HL-60 (cell line): ENCODE measurements at regions not wholly inside any gene's neighbourhood (a gene's known extent, or its start where the extent isn't known, plus 50 kb on each side); places are given as distances from the start of the nearest gene placed in this dataset.
"Not testable (repeated sequence)": the region's sequence is repeated elsewhere in the genome, so short reads cannot be mapped to it uniquely, and the experiment has no call there.

Source experiments
- DNase-seq, 2 experiments: peaks; one replicate each; pipeline ENCODE4 v3.0.0-alpha.2; 2010 to 2020; ENCODE audit warnings: low read depth in 1 of 2, low spot score in 1 of 2
- H3K27ac ChIP-seq: fragments of 250-450 bp; sonication (Bioruptor Pico); replicated peaks from 2 replicates; pipeline ENCODE4 v1.5.1; 2020; ENCODE audit warnings: mild to moderate bottlenecking, moderate library complexity
- H3K27me3 ChIP-seq: fragments of 250-450 bp; sonication (Bioruptor Pico); 2 replicates; pipeline ENCODE4 v1.5.1; 2021; ENCODE audit warnings: mild to moderate bottlenecking, moderate library complexity; ENCODE audit not compliant: insufficient read depth, poor library complexity, severe bottlenecking
- H3K4me3 ChIP-seq: replicated peaks from 2 replicates; pipeline ENCODE4 v1.5.1; 2011; ENCODE audit warnings: mild to moderate bottlenecking, control low read depth, low read length; ENCODE audit not compliant: insufficient read depth
- GABPA ChIP-seq: IDR thresholded peaks from 2 replicates; pipeline ENCODE4 v1.6.1; 2012; ENCODE audit warnings: low read depth
- POLR2AphosphoS5 ChIP-seq: IDR thresholded peaks from 2 replicates; pipeline ENCODE4 v1.6.1; 2012; ENCODE audit warnings: low read depth
- SPI1 ChIP-seq: IDR thresholded peaks from 2 replicates; pipeline ENCODE4 v1.6.1; 2012; ENCODE audit warnings: low read depth, mild to moderate bottlenecking, borderline replicate concordance
- TF ChIP-seq, protein P1 (sequence below): IDR thresholded peaks from 2 replicates; pipeline ENCODE4 v1.6.1; 2012; ENCODE audit warnings: low read depth; ENCODE audit not compliant: insufficient replicate concordance
- TF ChIP-seq, protein P2 (sequence below): IDR thresholded peaks from one replicate; pipeline ENCODE4 v1.5.1; 2011; ENCODE audit warnings: low read length, control low read depth, inconsistent platforms; ENCODE audit not compliant: insufficient read depth

DNA sequence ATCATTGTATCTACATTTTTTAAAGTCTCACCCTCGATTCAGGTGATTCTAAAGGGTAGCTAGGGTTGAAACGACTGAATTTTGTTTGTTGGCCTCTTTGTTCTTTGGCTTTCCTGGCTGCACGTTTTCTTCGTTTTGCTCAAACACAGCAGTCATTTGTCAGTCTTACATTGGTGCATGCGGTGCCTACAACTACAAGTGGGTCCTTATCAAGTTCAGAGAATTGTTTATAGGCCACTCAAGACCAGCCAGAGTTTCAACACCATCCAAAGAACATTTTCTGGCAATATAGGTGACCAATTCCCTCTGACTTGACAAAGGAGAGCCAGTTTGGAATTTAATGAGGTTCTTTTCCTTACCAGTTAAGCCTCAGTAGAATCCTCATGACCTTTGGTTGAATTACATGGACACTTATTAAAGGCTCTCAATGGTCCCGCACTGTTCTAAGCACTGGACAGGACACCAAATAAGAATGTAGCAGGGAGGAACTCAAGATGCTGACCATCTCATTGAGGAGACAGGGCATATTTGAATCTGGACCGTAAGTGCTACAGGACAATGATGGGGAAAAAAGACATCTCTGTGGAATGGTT lies 119.0 kb upstream of the DMRT1 start:
- DNase-seq, result no peak
- no peak overlapping the region for H3K4me3 ChIP-seq
- no peaks in the 10 kb centered on the region for H3K27me3 ChIP-seq
- TF ChIP-seq, protein P1, sequence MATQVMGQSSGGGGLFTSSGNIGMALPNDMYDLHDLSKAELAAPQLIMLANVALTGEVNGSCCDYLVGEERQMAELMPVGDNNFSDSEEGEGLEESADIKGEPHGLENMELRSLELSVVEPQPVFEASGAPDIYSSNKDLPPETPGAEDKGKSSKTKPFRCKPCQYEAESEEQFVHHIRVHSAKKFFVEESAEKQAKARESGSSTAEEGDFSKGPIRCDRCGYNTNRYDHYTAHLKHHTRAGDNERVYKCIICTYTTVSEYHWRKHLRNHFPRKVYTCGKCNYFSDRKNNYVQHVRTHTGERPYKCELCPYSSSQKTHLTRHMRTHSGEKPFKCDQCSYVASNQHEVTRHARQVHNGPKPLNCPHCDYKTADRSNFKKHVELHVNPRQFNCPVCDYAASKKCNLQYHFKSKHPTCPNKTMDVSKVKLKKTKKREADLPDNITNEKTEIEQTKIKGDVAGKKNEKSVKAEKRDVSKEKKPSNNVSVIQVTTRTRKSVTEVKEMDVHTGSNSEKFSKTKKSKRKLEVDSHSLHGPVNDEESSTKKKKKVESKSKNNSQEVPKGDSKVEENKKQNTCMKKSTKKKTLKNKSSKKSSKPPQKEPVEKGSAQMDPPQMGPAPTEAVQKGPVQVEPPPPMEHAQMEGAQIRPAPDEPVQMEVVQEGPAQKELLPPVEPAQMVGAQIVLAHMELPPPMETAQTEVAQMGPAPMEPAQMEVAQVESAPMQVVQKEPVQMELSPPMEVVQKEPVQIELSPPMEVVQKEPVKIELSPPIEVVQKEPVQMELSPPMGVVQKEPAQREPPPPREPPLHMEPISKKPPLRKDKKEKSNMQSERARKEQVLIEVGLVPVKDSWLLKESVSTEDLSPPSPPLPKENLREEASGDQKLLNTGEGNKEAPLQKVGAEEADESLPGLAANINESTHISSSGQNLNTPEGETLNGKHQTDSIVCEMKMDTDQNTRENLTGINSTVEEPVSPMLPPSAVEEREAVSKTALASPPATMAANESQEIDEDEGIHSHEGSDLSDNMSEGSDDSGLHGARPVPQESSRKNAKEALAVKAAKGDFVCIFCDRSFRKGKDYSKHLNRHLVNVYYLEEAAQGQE, result no peak
- no peak overlapping the region for H3K27ac ChIP-seq

DNA sequence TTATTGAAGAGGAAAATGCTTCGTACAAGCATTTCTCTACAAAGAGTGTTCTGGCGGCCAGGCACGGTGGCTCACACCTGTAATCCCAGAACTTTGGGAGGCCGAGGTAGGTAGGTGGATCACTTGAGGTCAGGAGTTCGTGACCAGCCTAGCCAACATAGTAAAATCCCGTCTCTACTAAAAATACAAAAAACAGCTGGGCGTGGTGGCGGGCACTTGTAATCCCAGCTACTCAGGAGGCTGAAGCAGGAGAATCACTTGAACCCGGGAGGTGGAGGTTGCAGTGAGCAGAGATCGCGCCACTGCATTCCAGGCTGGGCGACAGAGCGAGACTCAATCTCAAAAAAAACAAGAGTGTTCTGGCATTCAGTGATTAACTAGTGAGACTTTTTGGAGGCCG lies 117.0 kb upstream of the DMRT1 start:
- not testable (repeated sequence) for H3K4me3 ChIP-seq, H3K27me3 ChIP-seq, H3K27ac ChIP-seq, DNase-seq

- Histone ChIP-seq H3K27me3 (no peaks in the 10 kb centered on the region), H3K27ac (no peak overlapping the region), H3K4me3 (no peak overlapping the region)
- DNase-seq, result no peak
- TF ChIP-seq, protein P2, sequence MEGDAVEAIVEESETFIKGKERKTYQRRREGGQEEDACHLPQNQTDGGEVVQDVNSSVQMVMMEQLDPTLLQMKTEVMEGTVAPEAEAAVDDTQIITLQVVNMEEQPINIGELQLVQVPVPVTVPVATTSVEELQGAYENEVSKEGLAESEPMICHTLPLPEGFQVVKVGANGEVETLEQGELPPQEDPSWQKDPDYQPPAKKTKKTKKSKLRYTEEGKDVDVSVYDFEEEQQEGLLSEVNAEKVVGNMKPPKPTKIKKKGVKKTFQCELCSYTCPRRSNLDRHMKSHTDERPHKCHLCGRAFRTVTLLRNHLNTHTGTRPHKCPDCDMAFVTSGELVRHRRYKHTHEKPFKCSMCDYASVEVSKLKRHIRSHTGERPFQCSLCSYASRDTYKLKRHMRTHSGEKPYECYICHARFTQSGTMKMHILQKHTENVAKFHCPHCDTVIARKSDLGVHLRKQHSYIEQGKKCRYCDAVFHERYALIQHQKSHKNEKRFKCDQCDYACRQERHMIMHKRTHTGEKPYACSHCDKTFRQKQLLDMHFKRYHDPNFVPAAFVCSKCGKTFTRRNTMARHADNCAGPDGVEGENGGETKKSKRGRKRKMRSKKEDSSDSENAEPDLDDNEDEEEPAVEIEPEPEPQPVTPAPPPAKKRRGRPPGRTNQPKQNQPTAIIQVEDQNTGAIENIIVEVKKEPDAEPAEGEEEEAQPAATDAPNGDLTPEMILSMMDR, result no peak
- no peak for TF ChIP-seq POLR2AphosphoS5
- TF ChIP-seq SPI1, result no peak
- TF ChIP-seq, protein P1, result no peak
- TF ChIP-seq GABPA, result no peak
Observed at GRCh38 chr9:726005-726404, 115.5 kb upstream of the DMRT1 start.

- DNase-seq, result no peak
- H3K27me3 ChIP-seq, result no peaks in the 10 kb centered on the region
- no peak overlapping the region for H3K4me3 ChIP-seq
- no peak overlapping the region for H3K27ac ChIP-seq
- TF ChIP-seq GABPA (no peak), POLR2AphosphoS5 (no peak), SPI1 (no peak)
- TF ChIP-seq, protein P2, result no peak
- TF ChIP-seq, protein P1, result no peak
Observed at GRCh38 chr9:727767-728166, 113.7 kb upstream of the DMRT1 start.
